ENCODE measurements at regions not wholly inside any gene's neighbourhood (a gene's known extent, or its start where the extent isn't known, plus 50 kb on each side); places are given as distances from the start of the nearest gene placed in this dataset.

DNA sequence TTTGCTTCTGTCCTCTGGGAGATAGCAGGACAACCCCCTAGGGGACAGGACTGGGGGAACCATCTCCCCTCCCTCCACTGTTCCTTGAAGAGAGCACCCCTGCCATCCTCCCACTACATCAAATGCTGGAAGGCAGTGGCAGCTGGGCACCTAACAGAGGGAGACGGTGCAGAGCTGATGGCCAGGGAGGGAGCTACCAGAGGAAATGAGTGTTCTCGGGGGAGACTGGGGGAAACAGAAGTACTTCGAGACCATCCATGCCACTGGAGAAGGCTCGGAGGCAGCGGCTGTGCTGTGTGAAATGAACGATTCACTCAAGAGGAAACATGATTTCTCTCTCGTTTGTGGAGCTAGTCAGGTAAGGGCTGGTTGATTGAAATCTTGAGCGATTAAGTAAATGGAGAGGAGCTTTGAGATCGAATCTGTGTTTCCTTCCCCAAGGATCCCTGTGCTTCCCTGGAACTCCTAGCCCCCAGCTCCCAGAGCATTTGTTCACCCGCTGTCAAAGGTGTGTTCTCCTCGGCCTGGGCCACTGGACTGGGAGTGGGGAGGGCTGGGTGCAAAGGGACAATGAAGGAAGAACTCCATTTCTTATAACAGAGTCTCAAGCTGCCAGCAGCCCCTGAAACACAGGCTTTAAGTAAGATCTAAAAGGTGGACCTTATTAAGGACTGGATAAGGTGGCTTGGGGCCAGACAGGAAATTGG lies 261.3 kb upstream of the MOCS1 start:
- no peak for TF ChIP-seq POLR2AphosphoS5 (IDR thresholded peaks at IDR 0.05)
- TF ChIP-seq, protein P1, sequence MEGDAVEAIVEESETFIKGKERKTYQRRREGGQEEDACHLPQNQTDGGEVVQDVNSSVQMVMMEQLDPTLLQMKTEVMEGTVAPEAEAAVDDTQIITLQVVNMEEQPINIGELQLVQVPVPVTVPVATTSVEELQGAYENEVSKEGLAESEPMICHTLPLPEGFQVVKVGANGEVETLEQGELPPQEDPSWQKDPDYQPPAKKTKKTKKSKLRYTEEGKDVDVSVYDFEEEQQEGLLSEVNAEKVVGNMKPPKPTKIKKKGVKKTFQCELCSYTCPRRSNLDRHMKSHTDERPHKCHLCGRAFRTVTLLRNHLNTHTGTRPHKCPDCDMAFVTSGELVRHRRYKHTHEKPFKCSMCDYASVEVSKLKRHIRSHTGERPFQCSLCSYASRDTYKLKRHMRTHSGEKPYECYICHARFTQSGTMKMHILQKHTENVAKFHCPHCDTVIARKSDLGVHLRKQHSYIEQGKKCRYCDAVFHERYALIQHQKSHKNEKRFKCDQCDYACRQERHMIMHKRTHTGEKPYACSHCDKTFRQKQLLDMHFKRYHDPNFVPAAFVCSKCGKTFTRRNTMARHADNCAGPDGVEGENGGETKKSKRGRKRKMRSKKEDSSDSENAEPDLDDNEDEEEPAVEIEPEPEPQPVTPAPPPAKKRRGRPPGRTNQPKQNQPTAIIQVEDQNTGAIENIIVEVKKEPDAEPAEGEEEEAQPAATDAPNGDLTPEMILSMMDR (IDR thresholded peaks at IDR 0.05 in 8 of 11, conservative IDR thresholded peaks at IDR 0.05 in 3 of 11) = no peak
